HCT116 (cell line): ENCODE measurements at regions not wholly inside any gene's neighbourhood (a gene's known extent, or its start where the extent isn't known, plus 50 kb on each side); places are given as distances from the start of the nearest gene placed in this dataset.
"Not testable (repeated sequence)": the region's sequence is repeated elsewhere in the genome, so short reads cannot be mapped to it uniquely, and the experiment has no call there.

Experiments
- POLR2A ChIP-seq: IDR thresholded peaks from 2 replicates; pipeline ENCODE4 v1.7.0; 2011; ENCODE audit warnings: borderline replicate concordance; ENCODE audit not compliant: insufficient read depth, insufficient read length; ENCODE audit errors: extremely low read depth
- RAD21 ChIP-seq: IDR thresholded peaks from 2 replicates; pipeline ENCODE4 v1.6.1; 2012; ENCODE audit warnings: low read depth, mild to moderate bottlenecking
- ZFX ChIP-seq: fragments of 450-650 bp; IDR thresholded peaks from 2 replicates; pipeline ENCODE4 v1.6.1; 2017
- TF ChIP-seq, protein P1 (sequence below), 3 experiments: fragments of 200-600 bp in 1 of 3; sonication (generic) in 1 of 3; IDR thresholded peaks in 2 of 3; conservative IDR thresholded peaks in 1 of 3; 2 replicates each; pipeline ENCODE4 v1.5.1; 2012 to 2017; ENCODE audit warnings: low read depth in 2 of 3, low read length in 2 of 3, antibody characterized with exemption in 1 of 3, borderline replicate concordance in 1 of 3, control low read depth in 1 of 3, mild to moderate bottlenecking in 1 of 3, mixed read lengths in 1 of 3, mixed run types in 1 of 3, moderate library complexity in 1 of 3; ENCODE audit not compliant: insufficient read depth in 1 of 3
- TF ChIP-seq, protein P2 (sequence below): IDR thresholded peaks from 2 replicates; pipeline ENCODE4 v1.6.1; 2012

DNA sequence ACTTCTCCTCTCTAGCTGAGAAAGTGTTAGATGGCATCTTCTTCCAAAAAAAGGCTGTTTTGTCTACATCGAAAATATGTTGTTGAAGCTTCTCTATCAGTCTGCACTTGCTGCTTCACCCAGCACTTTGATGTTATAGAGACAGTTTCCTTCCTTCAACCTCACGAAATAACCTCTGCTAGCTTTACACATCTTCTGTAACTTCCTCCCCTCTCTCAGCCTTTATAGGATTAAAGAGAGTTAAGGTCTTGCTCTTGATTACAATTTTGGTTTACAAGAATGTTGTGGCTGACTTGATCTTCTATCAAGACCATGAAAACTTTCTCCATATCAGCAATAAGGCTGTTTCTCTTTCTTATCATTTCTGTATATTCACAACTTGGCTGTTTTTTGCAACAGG is 162.4 kb upstream of the OR4C13 start:
- not testable (repeated sequence) for TF ChIP-seq ZFX, RAD21, POLR2A
- TF ChIP-seq, protein P1, sequence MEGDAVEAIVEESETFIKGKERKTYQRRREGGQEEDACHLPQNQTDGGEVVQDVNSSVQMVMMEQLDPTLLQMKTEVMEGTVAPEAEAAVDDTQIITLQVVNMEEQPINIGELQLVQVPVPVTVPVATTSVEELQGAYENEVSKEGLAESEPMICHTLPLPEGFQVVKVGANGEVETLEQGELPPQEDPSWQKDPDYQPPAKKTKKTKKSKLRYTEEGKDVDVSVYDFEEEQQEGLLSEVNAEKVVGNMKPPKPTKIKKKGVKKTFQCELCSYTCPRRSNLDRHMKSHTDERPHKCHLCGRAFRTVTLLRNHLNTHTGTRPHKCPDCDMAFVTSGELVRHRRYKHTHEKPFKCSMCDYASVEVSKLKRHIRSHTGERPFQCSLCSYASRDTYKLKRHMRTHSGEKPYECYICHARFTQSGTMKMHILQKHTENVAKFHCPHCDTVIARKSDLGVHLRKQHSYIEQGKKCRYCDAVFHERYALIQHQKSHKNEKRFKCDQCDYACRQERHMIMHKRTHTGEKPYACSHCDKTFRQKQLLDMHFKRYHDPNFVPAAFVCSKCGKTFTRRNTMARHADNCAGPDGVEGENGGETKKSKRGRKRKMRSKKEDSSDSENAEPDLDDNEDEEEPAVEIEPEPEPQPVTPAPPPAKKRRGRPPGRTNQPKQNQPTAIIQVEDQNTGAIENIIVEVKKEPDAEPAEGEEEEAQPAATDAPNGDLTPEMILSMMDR (IDR thresholded peaks at IDR 0.05 in 2 of 3, conservative IDR thresholded peaks at IDR 0.05 in 1 of 3; ENCODE audit: borderline replicate concordance in 1 of 3, insufficient read depth in 1 of 3, low read depth in 2 of 3, low read length in 2 of 3), result not testable (repeated sequence)
- TF ChIP-seq, protein P2, sequence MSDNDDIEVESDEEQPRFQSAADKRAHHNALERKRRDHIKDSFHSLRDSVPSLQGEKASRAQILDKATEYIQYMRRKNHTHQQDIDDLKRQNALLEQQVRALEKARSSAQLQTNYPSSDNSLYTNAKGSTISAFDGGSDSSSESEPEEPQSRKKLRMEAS, result not testable (repeated sequence)
